GM12892 (cell line): ENCODE measurements at regions not wholly inside any gene's neighbourhood (a gene's known extent, or its start where the extent isn't known, plus 50 kb on each side); places are given as distances from the start of the nearest gene placed in this dataset.

Source experiments
- POLR2A ChIP-seq: IDR thresholded peaks from 2 replicates; pipeline ENCODE4 v1.6.1; 2011; ENCODE audit warnings: low read depth, low read length, control low read depth
- POLR2AphosphoS5 ChIP-seq: IDR thresholded peaks from 2 replicates; pipeline ENCODE4 v1.6.1; 2011; ENCODE audit warnings: low read depth, low read length, control low read depth
- TAF1 ChIP-seq: IDR thresholded peaks from 2 replicates; pipeline ENCODE4 v1.6.1; 2011; ENCODE audit warnings: low read depth, mild to moderate bottlenecking, control low read depth, low read length, borderline replicate concordance

- TF ChIP-seq POLR2A (no peak), POLR2AphosphoS5 (no peak), TAF1 (no peak)
Measured at GRCh38 chrX:84709987-84710386, 207.7 kb upstream of the HDX start.
